ENCODE measurements at regions not wholly inside any gene's neighbourhood (a gene's known extent, or its start where the extent isn't known, plus 50 kb on each side); places are given as distances from the start of the nearest gene placed in this dataset.

DNA sequence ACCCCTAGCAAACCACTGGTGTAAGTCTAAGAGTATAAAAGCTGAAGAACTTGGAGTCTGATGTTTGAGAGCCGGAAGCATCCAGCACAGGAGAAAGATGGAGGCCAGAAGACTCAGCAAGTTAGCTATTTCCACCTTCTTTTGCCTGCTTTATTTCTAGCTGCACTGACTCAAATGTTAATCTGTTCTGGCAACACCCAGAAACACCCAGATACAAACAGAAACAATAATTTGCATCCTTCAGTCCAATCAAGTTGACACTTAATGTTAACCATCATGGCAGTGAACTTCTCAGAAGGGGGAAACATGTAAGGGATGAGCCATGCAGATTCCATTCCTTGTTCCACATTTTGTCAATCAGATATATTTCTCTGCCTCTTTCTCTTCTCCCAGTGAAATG, 101.8 kb upstream of the FERD3L start:
- DNase-seq (ENCODE audit: low spot score) (no peak), ATAC-seq (ENCODE audit: insufficient number of reproducible peaks, low FRiP score, low read depth) (no peak)
- Histone ChIP-seq H3K36me3 (no peaks in the 10 kb centered on the region), H3K27me3 (replicated peaks; ENCODE audit: insufficient read depth) (no peaks in the 10 kb centered on the region), H3K27ac (no peak overlapping the region), H3K4me3 (no peak overlapping the region), H3K9me3 (no peaks in the 10 kb centered on the region), H3K4me1 (ENCODE audit: control insufficient read depth in 1 of 2, low read depth in 2 of 2) (no peaks in the 10 kb centered on the region)
- TF ChIP-seq, protein P1, sequence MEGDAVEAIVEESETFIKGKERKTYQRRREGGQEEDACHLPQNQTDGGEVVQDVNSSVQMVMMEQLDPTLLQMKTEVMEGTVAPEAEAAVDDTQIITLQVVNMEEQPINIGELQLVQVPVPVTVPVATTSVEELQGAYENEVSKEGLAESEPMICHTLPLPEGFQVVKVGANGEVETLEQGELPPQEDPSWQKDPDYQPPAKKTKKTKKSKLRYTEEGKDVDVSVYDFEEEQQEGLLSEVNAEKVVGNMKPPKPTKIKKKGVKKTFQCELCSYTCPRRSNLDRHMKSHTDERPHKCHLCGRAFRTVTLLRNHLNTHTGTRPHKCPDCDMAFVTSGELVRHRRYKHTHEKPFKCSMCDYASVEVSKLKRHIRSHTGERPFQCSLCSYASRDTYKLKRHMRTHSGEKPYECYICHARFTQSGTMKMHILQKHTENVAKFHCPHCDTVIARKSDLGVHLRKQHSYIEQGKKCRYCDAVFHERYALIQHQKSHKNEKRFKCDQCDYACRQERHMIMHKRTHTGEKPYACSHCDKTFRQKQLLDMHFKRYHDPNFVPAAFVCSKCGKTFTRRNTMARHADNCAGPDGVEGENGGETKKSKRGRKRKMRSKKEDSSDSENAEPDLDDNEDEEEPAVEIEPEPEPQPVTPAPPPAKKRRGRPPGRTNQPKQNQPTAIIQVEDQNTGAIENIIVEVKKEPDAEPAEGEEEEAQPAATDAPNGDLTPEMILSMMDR (IDR thresholded peaks at IDR 0.05), result no peak

DNA sequence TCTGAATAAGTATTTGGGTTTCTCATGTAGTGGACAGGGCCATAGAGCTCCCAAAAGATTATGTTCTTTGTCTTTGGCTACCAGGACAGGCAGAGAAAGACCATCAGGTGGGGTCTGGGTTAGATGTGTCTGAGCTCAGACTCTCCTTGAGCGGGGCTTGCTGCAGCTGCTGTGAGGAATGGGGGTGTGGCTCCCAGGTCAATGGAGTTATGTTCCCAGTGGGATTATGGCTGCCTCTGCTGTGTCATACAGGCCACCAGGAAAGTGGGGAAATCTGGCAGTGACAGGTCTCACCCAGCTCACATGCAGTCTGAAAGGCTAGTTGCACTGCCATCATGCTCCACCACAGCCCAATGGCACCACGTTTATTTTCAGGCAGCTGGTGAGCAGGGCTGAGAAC, 97.0 kb upstream of the FERD3L start:
- Histone ChIP-seq H3K36me3 (no peaks in the 10 kb centered on the region), H3K9me3 (no peaks in the 10 kb centered on the region), H3K4me1 (ENCODE audit: control insufficient read depth in 1 of 2, low read depth in 2 of 2) (no peaks in the 10 kb centered on the region), H3K27me3 (replicated peaks; ENCODE audit: insufficient read depth) (no peaks in the 10 kb centered on the region), H3K4me3 (no peak overlapping the region), H3K27ac (no peak overlapping the region)
- DNase-seq (ENCODE audit: low spot score) (no peak), ATAC-seq (ENCODE audit: insufficient number of reproducible peaks, low FRiP score, low read depth) (no peak)
- TF ChIP-seq, protein P1 (IDR thresholded peaks at IDR 0.05), result no peak

DNA sequence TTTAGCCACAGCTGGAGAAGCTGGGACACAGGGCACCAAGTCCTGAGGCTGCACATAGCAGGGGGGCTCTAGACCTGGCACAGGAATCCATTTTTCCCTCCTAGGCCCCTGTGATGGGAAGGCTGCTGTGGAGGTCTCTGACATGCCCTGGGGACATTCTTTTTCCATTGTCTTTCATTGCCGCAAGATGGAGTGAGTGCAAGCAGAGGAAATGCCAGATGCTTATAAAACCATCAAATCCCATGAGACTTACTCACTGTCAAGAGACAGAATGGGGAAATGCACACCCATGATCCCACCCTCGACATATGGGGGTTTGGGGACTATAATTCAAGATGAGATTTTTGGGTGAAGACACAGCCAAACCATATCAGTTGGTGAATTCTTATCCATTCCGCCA, 94.7 kb upstream of the FERD3L start:
- no peak for DNase-seq (ENCODE audit: low spot score)
- Histone ChIP-seq H3K4me1 (ENCODE audit: control insufficient read depth in 1 of 2, low read depth in 2 of 2) (no peaks in the 10 kb centered on the region), H3K36me3 (no peaks in the 10 kb centered on the region), H3K27ac (no peak overlapping the region), H3K4me3 (no peak overlapping the region), H3K9me3 (no peaks in the 10 kb centered on the region), H3K27me3 (replicated peaks; ENCODE audit: insufficient read depth) (no peaks in the 10 kb centered on the region)
- TF ChIP-seq, protein P1 (IDR thresholded peaks at IDR 0.05), result no peak
- ATAC-seq (ENCODE audit: insufficient number of reproducible peaks, low FRiP score, low read depth), result no peak

DNA sequence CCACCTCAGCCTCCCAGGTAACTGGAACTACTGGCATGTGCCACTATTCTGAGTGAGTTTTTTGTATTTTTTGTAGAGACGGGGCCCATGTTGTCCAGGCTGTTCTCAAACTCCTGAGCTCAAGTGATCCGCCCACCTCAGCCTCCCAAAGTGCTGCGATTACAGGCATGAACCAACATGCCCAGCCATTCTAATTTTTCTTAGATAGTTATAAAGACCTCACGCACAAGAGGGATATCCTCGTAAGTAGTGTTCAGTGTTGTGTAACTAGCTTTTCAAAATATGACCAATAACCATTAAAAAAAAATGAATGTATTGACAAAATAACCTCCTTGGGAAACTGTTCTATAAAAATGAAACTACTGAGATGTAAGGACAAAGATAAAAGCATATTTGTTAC, 90.5 kb upstream of the FERD3L start:
- Histone ChIP-seq H3K4me3 (no peak overlapping the region), H3K36me3 (no peaks in the 10 kb centered on the region), H3K4me1 (ENCODE audit: control insufficient read depth in 1 of 2, low read depth in 2 of 2) (no peaks in the 10 kb centered on the region), H3K27me3 (replicated peaks; ENCODE audit: insufficient read depth) (no peaks in the 10 kb centered on the region), H3K27ac (no peak overlapping the region), H3K9me3 (no peaks in the 10 kb centered on the region)
- DNase-seq (ENCODE audit: low spot score) (no peak), ATAC-seq (ENCODE audit: insufficient number of reproducible peaks, low FRiP score, low read depth) (no peak)
- TF ChIP-seq, protein P1 (IDR thresholded peaks at IDR 0.05), result no peak

DNA sequence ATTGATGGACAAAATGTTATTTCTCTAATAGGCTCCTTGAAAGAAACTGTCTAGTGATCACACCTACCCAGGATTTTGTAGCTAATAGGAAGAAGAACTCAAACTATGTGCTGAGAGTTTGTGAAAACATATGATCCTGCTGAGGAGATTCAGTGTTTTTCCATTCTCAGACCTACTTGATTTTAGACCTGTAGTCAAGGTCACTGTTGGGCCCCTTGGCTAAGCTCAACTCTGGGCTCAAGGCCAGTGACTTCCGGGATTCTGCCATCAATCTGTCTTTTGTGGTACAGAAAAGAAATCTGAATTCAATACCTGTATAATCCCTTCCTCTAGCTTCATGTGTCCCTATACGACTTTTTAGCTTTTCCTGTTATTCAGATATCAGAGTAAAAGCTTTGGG, 79.7 kb upstream of the FERD3L start:
- H3K4me3 ChIP-seq, result no peak overlapping the region
- TF ChIP-seq, protein P1 (IDR thresholded peaks at IDR 0.05), result no peak
- no peak for DNase-seq (ENCODE audit: low spot score)
- no peak for ATAC-seq (ENCODE audit: insufficient number of reproducible peaks, low FRiP score, low read depth)
- H3K27ac ChIP-seq, result no peak overlapping the region
- H3K9me3 ChIP-seq, result no peaks in the 10 kb centered on the region
- no peaks in the 10 kb centered on the region for H3K4me1 ChIP-seq (ENCODE audit: control insufficient read depth in 1 of 2, low read depth in 2 of 2)
- H3K36me3 ChIP-seq, result no peaks in the 10 kb centered on the region
- no peaks in the 10 kb centered on the region for H3K27me3 ChIP-seq (replicated peaks; ENCODE audit: insufficient read depth)

Measured in thoracic aorta (tissue), 2 donors.